ENCODE measurements at regions not wholly inside any gene's neighbourhood (a gene's known extent, or its start where the extent isn't known, plus 50 kb on each side); places are given as distances from the start of the nearest gene placed in this dataset.
A peak's percentile ranks its signal among the peaks of the same experiment; 100 is the strongest.
"Not testable (repeated sequence)": the region's sequence is repeated elsewhere in the genome, so short reads cannot be mapped to it uniquely, and the experiment has no call there.

GRCh38 chr10:32140403-32140802, 84.2 kb upstream of the KIF5B start:
- DNase-seq = no peak

DNA sequence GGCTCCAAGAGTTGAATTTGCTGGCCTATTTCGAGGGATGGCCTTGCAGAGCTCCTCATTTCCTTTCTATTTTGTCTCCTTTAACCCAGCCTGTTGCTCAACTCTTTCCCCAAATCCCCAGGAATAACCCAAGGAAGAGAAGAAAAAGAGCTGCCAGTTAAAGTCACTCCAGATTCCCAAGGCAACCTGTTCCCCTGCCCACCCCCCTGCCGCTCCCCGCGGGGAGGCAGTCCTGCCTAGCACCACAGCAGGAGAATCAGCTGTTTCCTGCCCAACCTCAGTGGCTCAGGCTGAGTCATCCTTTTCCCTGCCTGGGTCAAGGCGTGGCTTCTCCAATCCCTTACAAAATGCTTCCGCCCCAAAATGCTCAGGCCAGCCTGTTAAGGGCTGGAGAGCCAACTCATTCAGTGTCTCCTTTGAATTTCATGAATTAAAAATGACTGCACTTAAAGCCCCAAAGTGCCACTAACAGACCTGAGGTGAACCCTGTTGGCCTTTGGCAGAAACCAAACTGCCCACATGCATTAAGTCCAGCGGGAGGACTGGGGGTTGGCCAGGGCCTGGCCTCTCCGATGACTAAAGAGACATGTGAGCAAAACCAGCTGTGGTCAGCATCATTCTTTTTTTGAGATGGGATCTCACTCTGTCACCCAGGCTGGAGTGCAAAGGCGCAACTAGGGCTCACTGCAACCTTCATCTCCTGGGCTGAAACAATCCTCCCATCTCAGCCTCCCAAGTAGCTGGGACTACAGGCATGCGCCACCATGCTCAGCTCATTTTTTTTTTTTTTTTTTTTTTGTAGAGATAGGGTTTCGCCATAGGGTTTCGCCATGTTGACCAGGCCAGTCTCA, 83.2 kb upstream of the KIF5B start:
- peak; percentile 96 for DNase-seq

GRCh38 chr10:32136927-32137326, 80.7 kb upstream of the KIF5B start:
- DNase-seq = not testable (repeated sequence)

GRCh38 chr10:32135796-32136195, 79.6 kb upstream of the KIF5B start:
- not testable (repeated sequence) for DNase-seq

DNA sequence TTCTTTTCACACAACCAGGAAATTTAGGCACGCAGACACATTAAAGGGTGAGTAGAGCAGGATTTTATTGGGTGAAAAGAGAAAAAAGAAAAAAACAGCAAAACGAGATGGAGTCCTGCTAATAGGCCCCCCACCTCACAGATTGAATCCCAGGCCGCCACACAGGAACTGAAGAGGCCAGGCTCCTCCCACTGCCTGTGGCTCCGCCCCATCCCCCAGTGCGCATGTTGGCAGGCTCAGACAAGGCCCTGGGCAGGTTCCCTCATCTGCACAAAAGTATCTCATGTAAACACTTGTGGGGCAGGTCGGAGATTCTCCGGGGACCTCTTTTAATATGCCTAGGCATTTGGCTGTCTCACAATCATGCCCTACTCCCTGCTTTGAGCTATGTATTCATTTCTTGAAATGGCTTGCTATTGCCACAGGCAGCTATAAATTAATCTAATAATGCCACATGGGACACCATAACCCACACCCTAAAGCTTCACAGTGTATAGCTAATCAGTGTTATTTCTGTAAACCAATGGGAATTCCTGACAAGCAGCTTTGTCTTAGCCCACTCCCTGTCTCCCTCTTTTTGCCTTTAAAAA, 76.2 kb upstream of the KIF5B start:
- DNase-seq = no peak

GRCh38 chr10:32131388-32131787, 75.2 kb upstream of the KIF5B start:
- DNase-seq = peak; percentile 68

DNA sequence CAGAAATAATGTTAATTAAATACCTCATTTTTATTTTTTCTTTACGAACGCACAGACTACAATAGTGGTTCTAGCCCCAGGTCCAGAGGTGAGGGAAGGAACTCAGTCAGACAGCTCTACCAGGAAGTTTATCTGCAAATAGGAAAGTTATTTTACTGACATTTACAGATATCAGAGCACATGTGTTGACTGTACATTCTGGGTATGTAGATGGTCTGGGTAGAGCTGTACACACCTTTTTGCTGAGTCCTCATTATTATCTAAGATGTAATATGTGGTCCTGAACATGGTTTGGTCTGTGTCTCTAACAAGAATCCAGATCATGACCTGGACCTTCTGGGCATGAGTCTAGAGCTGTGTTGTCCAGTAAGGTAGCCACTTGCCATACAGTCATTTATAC, 74.6 kb upstream of the KIF5B start:
- no peak for DNase-seq

GRCh38 chr10:32125023-32125422, 68.8 kb upstream of the KIF5B start:
- DNase-seq = no peak

DNA sequence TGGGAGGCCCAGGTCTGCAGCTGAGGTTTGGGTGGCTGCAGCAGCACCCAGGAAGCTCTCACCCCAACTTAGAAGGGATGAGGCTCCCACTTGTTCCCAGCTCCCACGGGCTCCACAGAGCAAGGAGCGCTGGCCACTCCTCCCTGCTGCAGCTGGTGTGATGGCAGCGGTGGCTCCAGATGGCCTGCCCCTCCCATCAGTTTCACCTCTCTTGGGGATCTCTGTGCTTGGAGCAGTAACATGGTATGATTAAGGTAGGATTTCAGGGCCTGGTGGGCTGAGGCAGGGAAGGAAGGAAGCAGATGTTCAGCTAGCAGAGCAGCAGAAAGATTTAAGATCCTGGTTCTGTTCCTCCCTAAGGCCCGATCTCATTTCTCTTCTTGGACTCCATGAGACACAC, 66.8 kb upstream of the KIF5B start:
- no peak for DNase-seq

GRCh38 chr10:32121648-32122047, 65.4 kb upstream of the KIF5B start:
- DNase-seq = no peak

- no peak for DNase-seq
These were observed 63.9 kb upstream of the KIF5B start for GRCh38 chr10:32120147-32120546.

GRCh38 chr10:32114508-32114907, 58.3 kb upstream of the KIF5B start:
- DNase-seq = no peak

- peak; percentile 65 for DNase-seq
These were observed 55.8 kb upstream of the KIF5B start for GRCh38 chr10:32112055-32112454.

GRCh38 chr10:32111585-32111984, 55.4 kb upstream of the KIF5B start:
- no peak for DNase-seq

DNA sequence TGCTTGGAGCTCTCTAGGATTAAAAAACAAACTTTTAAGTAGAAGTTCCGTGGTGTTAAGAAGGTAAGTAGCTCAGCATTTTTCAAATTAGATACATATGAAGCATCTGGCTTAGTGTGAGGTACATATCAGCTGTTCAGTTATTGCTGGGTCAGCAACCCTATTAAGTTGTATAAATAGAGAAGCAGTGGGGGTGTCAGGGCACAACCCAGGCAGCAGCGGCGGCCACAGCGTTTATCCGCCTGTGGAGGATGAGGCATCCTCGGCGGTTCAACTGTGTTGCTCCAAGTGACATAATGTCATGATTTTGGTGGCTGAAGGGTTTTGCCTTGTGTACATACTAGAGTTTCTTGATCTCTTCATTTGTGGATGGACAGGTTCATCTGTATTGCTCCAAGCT, 54.6 kb upstream of the KIF5B start:
- DNase-seq = no peak

DNA sequence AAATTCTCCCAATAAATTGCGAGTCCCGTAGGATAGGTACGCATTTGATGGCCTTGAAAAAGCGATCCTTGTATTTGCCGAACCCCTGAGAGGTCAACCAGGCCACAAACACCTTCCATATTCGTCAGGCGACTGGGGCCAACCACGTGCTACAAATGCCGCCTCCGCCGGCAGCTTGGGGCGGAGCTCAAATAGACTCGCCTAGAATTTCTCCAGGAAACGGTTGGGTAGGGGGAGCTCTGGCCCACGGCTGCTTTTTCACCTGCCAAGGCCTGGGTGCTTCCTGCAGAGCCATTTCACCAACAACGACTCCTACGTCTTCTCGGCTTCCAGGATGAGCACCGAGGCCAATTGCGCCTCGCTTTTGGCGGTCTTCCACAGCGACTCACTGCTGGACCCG, 53.4 kb upstream of the KIF5B start:
- no peak for DNase-seq
